Mesendoderm (in vitro differentiated cells): ENCODE measurements at regions not wholly inside any gene's neighbourhood (a gene's known extent, or its start where the extent isn't known, plus 50 kb on each side); places are given as distances from the start of the nearest gene placed in this dataset.

ENCODE experiments used
- DNase-seq: peaks from one replicate; pipeline ENCODE4 v3.0.0; 2013
- H2AK5ac ChIP-seq: 2 replicates; pipeline ENCODE4 v1.6.1; 2013; ENCODE audit warnings: low read length, inconsistent platforms
- H2BK120ac ChIP-seq: 2 replicates; pipeline ENCODE4 v1.6.1; 2013; ENCODE audit warnings: low read depth, mild to moderate bottlenecking, low read length, moderate library complexity, mixed read lengths
- H2BK15ac ChIP-seq: replicated peaks from 2 replicates; pipeline ENCODE4 v1.6.1; 2013; ENCODE audit warnings: low read depth, mild to moderate bottlenecking, moderate library complexity
- H2BK5ac ChIP-seq: 2 replicates; pipeline ENCODE4 v1.6.1; 2013; ENCODE audit warnings: low read length, inconsistent platforms
- H3K18ac ChIP-seq: 2 replicates; pipeline ENCODE4 v1.6.1; 2013; ENCODE audit warnings: mild to moderate bottlenecking, low read length, mixed read lengths
- H3K23ac ChIP-seq: one replicate; pipeline ENCODE4 v1.6.1; 2013; ENCODE audit warnings: low read length
- H3K27ac ChIP-seq: 2 replicates; pipeline ENCODE4 v1.5.1; 2013; ENCODE audit warnings: low read depth, mild to moderate bottlenecking, inconsistent platforms, low read length, moderate library complexity
- H3K27me3 ChIP-seq: 2 replicates; pipeline ENCODE4 v1.6.1; 2013; ENCODE audit warnings: low read length, control low read depth, mild to moderate bottlenecking, inconsistent platforms; ENCODE audit not compliant: insufficient read depth, poor library complexity
- H3K36me3 ChIP-seq: 2 replicates; pipeline ENCODE4 v1.6.1; 2013; ENCODE audit warnings: low read length, inconsistent platforms; ENCODE audit not compliant: control insufficient read depth, insufficient read depth
- H3K4ac ChIP-seq: one replicate; pipeline ENCODE4 v1.6.1; 2013; ENCODE audit warnings: low read depth, mild to moderate bottlenecking, low read length, moderate library complexity
- H3K4me1 ChIP-seq: 2 replicates; pipeline ENCODE4 v1.6.1; 2013; ENCODE audit warnings: low read depth, low read length, inconsistent platforms; ENCODE audit not compliant: control insufficient read depth
- H3K4me2 ChIP-seq: 2 replicates; pipeline ENCODE4 v1.6.1; 2013; ENCODE audit warnings: low read length
- H3K4me3 ChIP-seq: 2 replicates; pipeline ENCODE4 v1.5.1; 2013; ENCODE audit warnings: mild to moderate bottlenecking, low read length
- H3K56ac ChIP-seq: one replicate; pipeline ENCODE4 v1.6.1; 2013; ENCODE audit warnings: low read length
- H3K79me1 ChIP-seq: 2 replicates; pipeline ENCODE4 v1.6.1; 2013; ENCODE audit warnings: low read length, inconsistent platforms
- H3K79me2 ChIP-seq: 2 replicates; pipeline ENCODE4 v1.6.1; 2013; ENCODE audit warnings: mild to moderate bottlenecking, low read length; ENCODE audit not compliant: control insufficient read depth, insufficient read depth
- H3K9ac ChIP-seq: 2 replicates; pipeline ENCODE4 v1.6.1; 2013; ENCODE audit warnings: low read length, inconsistent platforms
- H4K5ac ChIP-seq: one replicate; pipeline ENCODE4 v1.6.1; 2013; ENCODE audit warnings: low read length
- H4K8ac ChIP-seq: one replicate; pipeline ENCODE4 v1.6.1; 2013; ENCODE audit warnings: low read depth, mild to moderate bottlenecking, control low read depth, low read length, moderate library complexity
- WGBS: extraction: QIAGEN DNeasy Blood & Tissue Kit; methylation state at CpG from one replicate; pipeline ENCODE4 v1.1.7; 2013; ENCODE audit warnings: low lambda C conversion rate, missing lambda C conversion rate; ENCODE audit not compliant: insufficient coverage; ENCODE audit errors: extremely low coverage; 5-methylcytosine and 5-hydroxymethylcytosine counted together

DNA sequence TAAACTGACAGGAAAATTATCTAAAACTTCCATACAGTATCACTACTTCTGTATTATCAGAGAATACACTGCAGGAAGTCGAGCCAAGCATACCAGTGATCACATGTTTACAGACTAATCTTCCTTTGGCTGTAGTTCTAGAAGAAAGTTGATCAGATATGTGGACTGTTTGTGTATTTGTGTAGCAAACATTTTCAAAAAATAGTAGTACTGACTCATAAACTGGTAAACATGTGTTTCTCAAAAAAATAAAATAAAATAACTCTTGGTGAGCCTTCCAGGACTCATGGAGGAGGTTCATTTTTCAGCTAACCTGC, 148.9 kb upstream of the SLC39A10 start:
- no peak overlapping the region for H2BK5ac ChIP-seq

DNA sequence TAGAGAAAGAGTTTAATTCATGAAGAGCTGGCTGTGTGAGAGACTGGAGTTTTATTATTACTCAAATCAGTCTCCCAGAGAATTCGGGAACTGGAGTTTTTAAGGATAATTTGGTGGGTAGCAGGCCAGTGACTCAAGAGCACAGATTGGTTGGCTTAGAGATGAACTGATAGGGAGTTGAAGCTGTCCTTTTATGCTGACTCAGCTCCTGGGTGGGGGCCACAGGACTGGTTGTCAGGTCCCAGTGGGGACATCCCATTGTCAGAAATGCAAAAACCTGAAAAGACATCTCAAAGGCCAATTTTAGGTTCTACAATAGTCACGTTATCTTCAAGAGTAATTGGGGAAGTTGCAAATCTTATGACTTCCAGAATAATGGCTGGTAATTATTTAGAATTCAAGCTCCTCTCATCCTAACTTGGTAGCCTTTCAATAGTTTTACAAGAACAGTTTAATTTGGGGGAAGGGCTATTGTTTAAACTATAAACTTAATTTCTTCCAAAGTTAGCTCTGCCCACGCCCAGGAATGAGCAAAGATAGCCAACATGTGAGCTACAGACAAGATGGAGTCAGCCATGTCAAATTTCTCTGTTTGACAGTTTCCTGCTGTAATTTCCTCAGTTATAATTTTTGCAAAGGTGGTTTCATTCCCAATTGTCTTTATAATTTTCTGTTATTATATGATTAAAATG, 149.4 kb upstream of the SLC39A10 start:
- no peak for DNase-seq
- no peak overlapping the region for H2AK5ac ChIP-seq
- H3K27ac ChIP-seq, result no peak overlapping the region
- no peak overlapping the region for H2BK5ac ChIP-seq
- no CpG with 5 or more reads among the region's 3 CpGs for WGBS
- no peaks in the 10 kb centered on the region for H3K36me3 ChIP-seq
- H4K8ac ChIP-seq, result no peak overlapping the region
- no peak overlapping the region for H3K4me3 ChIP-seq
- no peak overlapping the region for H4K5ac ChIP-seq
- no peak overlapping the region for H2BK15ac ChIP-seq
- H2BK120ac ChIP-seq, result no peak overlapping the region
- H3K4ac ChIP-seq, result no peak overlapping the region
- no peak overlapping the region for H3K23ac ChIP-seq
- H3K4me2 ChIP-seq, result no peak overlapping the region
- H3K9ac ChIP-seq, result no peak overlapping the region
- no peaks in the 10 kb centered on the region for H3K79me1 ChIP-seq
- H3K4me1 ChIP-seq, result no peaks in the 10 kb centered on the region
- no peak overlapping the region for H3K18ac ChIP-seq
- no peaks in the 10 kb centered on the region for H3K27me3 ChIP-seq
- no peak overlapping the region for H3K56ac ChIP-seq
- no peaks in the 10 kb centered on the region for H3K79me2 ChIP-seq

More for the DNA sequence above, 148.9 kb upstream of the SLC39A10 start:
- Histone ChIP-seq H3K4me3 (no peak overlapping the region), H2BK15ac (no peak overlapping the region), H2AK5ac (no peak overlapping the region), H3K23ac (no peak overlapping the region), H4K5ac (no peak overlapping the region), H3K4me2 (no peak overlapping the region), H3K18ac (no peak overlapping the region), H3K9ac (no peak overlapping the region), H3K36me3 (no peaks in the 10 kb centered on the region), H4K8ac (no peak overlapping the region), H3K79me2 (no peaks in the 10 kb centered on the region), H3K27ac (no peak overlapping the region), H2BK120ac (no peak overlapping the region), H3K79me1 (no peaks in the 10 kb centered on the region), H3K27me3 (no peaks in the 10 kb centered on the region), H3K4ac (no peak overlapping the region), H3K4me1 (no peaks in the 10 kb centered on the region), H3K56ac (no peak overlapping the region)
- DNase-seq, result no peak
- WGBS, result no CpG with 5 or more reads among the region's 1 CpG

DNA sequence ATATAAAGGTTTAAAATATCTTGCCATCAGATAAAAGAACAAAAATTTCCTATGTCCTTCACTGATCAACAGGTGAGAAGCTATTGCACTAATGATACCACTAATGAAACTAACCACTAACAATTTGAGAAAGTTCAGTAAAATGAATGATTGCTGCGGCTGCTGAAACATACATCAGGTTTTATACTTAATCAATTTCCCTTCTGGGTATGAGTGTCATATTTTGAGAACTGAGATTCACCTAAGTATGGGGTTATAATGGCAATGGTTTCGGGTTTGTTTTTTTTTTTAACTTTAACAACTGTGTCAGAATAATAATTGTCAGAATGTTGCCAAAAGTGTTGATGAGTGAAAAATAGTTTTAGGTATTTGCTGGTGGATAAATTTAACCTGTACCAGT, 151.3 kb upstream of the SLC39A10 start:
- Histone ChIP-seq H2BK15ac (no peak overlapping the region), H3K23ac (no peak overlapping the region), H4K5ac (no peak overlapping the region), H3K56ac (no peak overlapping the region), H3K27ac (no peak overlapping the region), H3K9ac (no peak overlapping the region), H3K79me1 (no peaks in the 10 kb centered on the region), H4K8ac (no peak overlapping the region), H2BK120ac (no peak overlapping the region), H2BK5ac (no peak overlapping the region), H3K4me3 (no peak overlapping the region), H3K4ac (no peak overlapping the region), H3K36me3 (no peaks in the 10 kb centered on the region), H3K4me2 (no peak overlapping the region), H3K4me1 (no peaks in the 10 kb centered on the region), H2AK5ac (no peak overlapping the region), H3K27me3 (no peaks in the 10 kb centered on the region), H3K18ac (no peak overlapping the region), H3K79me2 (no peaks in the 10 kb centered on the region)
- WGBS, result no CpG with 5 or more reads among the region's 2 CpGs
- no peak for DNase-seq

DNA sequence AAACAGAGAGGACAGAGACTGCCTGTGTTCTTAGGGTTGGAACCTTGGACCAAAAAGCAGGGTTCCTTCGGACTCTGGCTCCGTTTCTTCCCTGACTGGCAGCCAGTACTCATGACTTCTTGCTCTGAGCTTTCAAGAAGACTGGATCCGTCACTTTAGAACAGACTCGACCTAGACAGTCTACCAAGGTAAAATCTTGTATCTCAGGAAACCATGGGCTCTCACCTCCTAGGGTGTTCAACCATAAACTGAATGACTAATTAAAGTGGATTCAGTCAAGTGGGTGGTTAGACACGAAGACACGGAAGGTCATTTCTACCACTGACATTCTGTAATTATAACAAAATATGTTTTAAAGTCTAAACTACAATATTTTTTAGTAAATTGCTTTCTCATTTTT, 153.8 kb upstream of the SLC39A10 start:
- Histone ChIP-seq H2BK15ac (no peak overlapping the region), H3K9ac (no peak overlapping the region), H3K4me3 (no peak overlapping the region), H3K4ac (no peak overlapping the region), H3K79me1 (no peaks in the 10 kb centered on the region), H3K79me2 (no peaks in the 10 kb centered on the region), H3K56ac (no peak overlapping the region), H3K27ac (no peak overlapping the region), H3K27me3 (no peaks in the 10 kb centered on the region), H2BK120ac (no peak overlapping the region), H3K36me3 (no peaks in the 10 kb centered on the region), H2AK5ac (no peak overlapping the region), H3K4me2 (no peak overlapping the region), H2BK5ac (no peak overlapping the region), H3K23ac (no peak overlapping the region), H3K4me1 (no peaks in the 10 kb centered on the region), H4K5ac (no peak overlapping the region), H3K18ac (no peak overlapping the region), H4K8ac (no peak overlapping the region)
- DNase-seq, result no peak
- WGBS, result no CpG with 5 or more reads among the region's 6 CpGs

DNA sequence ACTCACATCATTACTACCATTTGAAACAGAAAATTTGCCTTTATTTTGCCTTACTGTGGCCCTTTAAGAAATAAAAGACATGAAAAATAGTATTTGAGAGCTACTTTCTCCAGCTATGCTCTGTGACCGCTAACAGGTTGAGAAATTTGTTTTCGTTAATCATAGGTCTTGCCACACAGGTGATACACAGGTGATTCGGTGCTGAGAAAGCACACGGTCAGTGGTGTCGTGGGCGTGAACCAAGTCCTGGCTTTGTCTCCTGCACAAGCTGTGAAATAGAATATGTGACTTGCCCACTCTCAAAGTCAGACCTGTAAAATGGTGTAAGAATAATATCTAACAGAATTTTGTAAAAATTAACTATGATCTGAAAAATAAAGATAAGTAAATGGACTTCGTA, 155.3 kb upstream of the SLC39A10 start:
- H3K9ac ChIP-seq, result no peak overlapping the region
- no peak for DNase-seq
- H3K79me2 ChIP-seq, result no peaks in the 10 kb centered on the region
- H3K36me3 ChIP-seq, result no peaks in the 10 kb centered on the region
- no peak overlapping the region for H4K5ac ChIP-seq
- no peak overlapping the region for H3K56ac ChIP-seq
- no CpG with 5 or more reads among the region's 7 CpGs for WGBS
- no peak overlapping the region for H2BK120ac ChIP-seq
- H3K27me3 ChIP-seq, result no peaks in the 10 kb centered on the region
- H2AK5ac ChIP-seq, result no peak overlapping the region
- H3K4me2 ChIP-seq, result no peak overlapping the region
- no peak overlapping the region for H2BK15ac ChIP-seq
- no peak overlapping the region for H3K23ac ChIP-seq
- no peak overlapping the region for H3K4me3 ChIP-seq
- no peak overlapping the region for H3K18ac ChIP-seq
- no peak overlapping the region for H3K27ac ChIP-seq
- H2BK5ac ChIP-seq, result no peak overlapping the region
- no peak overlapping the region for H4K8ac ChIP-seq
- H3K4me1 ChIP-seq, result no peaks in the 10 kb centered on the region
- no peak overlapping the region for H3K4ac ChIP-seq
- no peaks in the 10 kb centered on the region for H3K79me1 ChIP-seq

DNA sequence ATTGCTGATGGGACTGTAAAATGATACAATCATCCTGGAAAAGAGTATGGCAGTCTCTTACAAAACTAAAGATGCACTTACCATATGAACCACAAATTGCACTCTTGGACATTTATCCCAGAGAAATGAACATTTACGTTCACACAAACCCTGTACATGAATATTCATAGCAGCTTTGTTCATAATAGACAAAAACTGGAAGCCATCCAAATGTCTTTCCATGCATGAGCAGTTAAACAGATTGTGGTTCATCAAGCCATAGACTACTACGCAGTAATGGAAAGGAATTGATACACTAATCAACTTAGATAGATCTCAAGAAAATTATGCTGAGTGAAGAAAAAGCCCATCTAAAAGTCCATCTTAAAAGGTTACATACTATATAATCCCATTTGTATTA, 156.1 kb upstream of the SLC39A10 start:
- no peak overlapping the region for H3K4ac ChIP-seq
- no peak overlapping the region for H2BK120ac ChIP-seq
- no peak overlapping the region for H3K9ac ChIP-seq
- H2BK5ac ChIP-seq, result no peak overlapping the region
- H3K79me2 ChIP-seq, result no peaks in the 10 kb centered on the region
- H3K23ac ChIP-seq, result no peak overlapping the region
- H3K4me2 ChIP-seq, result no peak overlapping the region
- H3K27me3 ChIP-seq, result no peaks in the 10 kb centered on the region
- no peak overlapping the region for H4K5ac ChIP-seq
- no peak overlapping the region for H3K27ac ChIP-seq
- WGBS, result no CpG with 5 or more reads among the region's 2 CpGs
- no peak overlapping the region for H4K8ac ChIP-seq
- H3K4me3 ChIP-seq, result no peak overlapping the region
- no peak overlapping the region for H3K18ac ChIP-seq
- no peak overlapping the region for H2BK15ac ChIP-seq
- no peaks in the 10 kb centered on the region for H3K79me1 ChIP-seq
- H3K4me1 ChIP-seq, result no peaks in the 10 kb centered on the region
- DNase-seq, result no peak
- no peaks in the 10 kb centered on the region for H3K36me3 ChIP-seq
- no peak overlapping the region for H2AK5ac ChIP-seq
- no peak overlapping the region for H3K56ac ChIP-seq
